Body of pancreas (tissue), 4 donors: ENCODE measurements at regions not wholly inside any gene's neighbourhood (a gene's known extent, or its start where the extent isn't known, plus 50 kb on each side); places are given as distances from the start of the nearest gene placed in this dataset.
"Not testable (repeated sequence)": the region's sequence is repeated elsewhere in the genome, so short reads cannot be mapped to it uniquely, and the experiment has no call there.

Experiments used
- ATAC-seq: fragments of 150-250 bp; one replicate; pipeline ENCODE4 v1.9.1; 2016
- DNase-seq, 4 donors: peaks; one replicate each; pipeline ENCODE4 v3.0.0-alpha.2; 2019
- H3K27ac ChIP-seq, 4 donors: fragments of 200-600 bp; sonication (generic); 1 replicate in 3 of 4; 2 replicates in 1 of 4; pipeline versions ENCODE4 v1.5.1 to v1.6.1; 2016 to 2019; ENCODE audit warnings: mild to moderate bottlenecking in 1 of 4, mixed read lengths in 1 of 4, moderate library complexity in 1 of 4
- H3K27me3 ChIP-seq, 2 donors: fragments of 200-600 bp; sonication (generic); one replicate each; pipeline ENCODE4 v1.6.0; 2016; ENCODE audit warnings: mild to moderate bottlenecking in 1 of 2
- H3K36me3 ChIP-seq, 2 donors: fragments of 200-600 bp; sonication (generic); replicated peaks in 1 of 2; 2 replicates each; pipeline ENCODE4 v1.5.1; 2016; ENCODE audit warnings: low read depth in 2 of 2; ENCODE audit not compliant: insufficient read depth in 1 of 2
- H3K4me1 ChIP-seq: fragments of 200-600 bp; sonication (generic); one replicate; pipeline ENCODE4 v1.6.0; 2016
- H3K4me3 ChIP-seq, 2 donors: fragments of 200-600 bp; sonication (generic); 1 replicate in 1 of 2; 2 replicates in 1 of 2; pipeline ENCODE4 v1.5.1; 2016 to 2019
- H3K9me3 ChIP-seq, 3 donors: fragments of 200-600 bp; sonication (generic); 1 replicate in 2 of 3; 2 replicates in 1 of 3; pipeline ENCODE4 v1.5.1; 2016
- CTCF ChIP-seq, 7 experiments: fragments of 450-650 bp in 4 of 7; fragments of 200-600 bp in 3 of 7; sonication (generic) in 3 of 7; IDR thresholded peaks; one replicate each; pipeline ENCODE4 v1.5.1; 2016 to 2019; ENCODE audit warnings: antibody characterized with exemption in 7 of 7
- POLR2A ChIP-seq, 3 donors: fragments of 450-650 bp; IDR thresholded peaks; one replicate each; pipeline ENCODE4 v1.6.1; 2016; ENCODE audit warnings: antibody characterized with exemption in 3 of 3, mild to moderate bottlenecking in 2 of 3
- WGBS, 2 donors: methylation state at CpG; one replicate each; pipeline ENCODE4 v1.1.5; 2017; 5-methylcytosine and 5-hydroxymethylcytosine counted together
- intact Hi-C: fragments of 100-400 bp; cut with DNase I; formaldehyde crosslinking; loops from one replicate; pipeline ENCODE4 v1.15.1; 2023

- H3K27me3 ChIP-seq, H3K4me3 ChIP-seq, H3K27ac ChIP-seq, intact Hi-C loops, H3K4me1 ChIP-seq, H3K36me3 ChIP-seq, ATAC-seq, H3K9me3 ChIP-seq, DNase-seq: not testable (repeated sequence)
- peak; percentile 3 to 57 (median 41) for TF ChIP-seq CTCF (IDR thresholded peaks at IDR 0.05)
- WGBS, 2 donors: 28 to 33% methylated on average over 5 of the region's 5 CpGs
These were observed 405.1 kb upstream of the FRG2C start for GRCh38 chr3:75258825-75259683.

- not testable (repeated sequence) for ATAC-seq, H3K27me3 ChIP-seq
- WGBS, 2 donors: 53 to 72% methylated on average over 2 of the region's 2 CpGs
These were observed 403.2 kb upstream of the FRG2C start for GRCh38 chr3:75260975-75261374.

GRCh38 chr3:75262661-75263060 lies 401.5 kb upstream of the FRG2C start:
- Histone ChIP-seq H3K27me3 (no peaks in the 10 kb centered on the region), H3K4me3 (no peak overlapping the region), H3K27ac (no peak overlapping the region), H3K4me1 (no peaks in the 10 kb centered on the region), H3K36me3 (no peaks in the 10 kb centered on the region), H3K9me3 (no peaks in the 10 kb centered on the region)
- 89 to 91% methylated on average over 1 of the region's 1 CpG for WGBS, 2 donors
- no peak for ATAC-seq
- intact Hi-C loops: no loop called here
- DNase-seq: no peak
- TF ChIP-seq CTCF (IDR thresholded peaks at IDR 0.05): no peak
- no peak for TF ChIP-seq POLR2A (IDR thresholded peaks at IDR 0.05)

More at GRCh38 chr3:75260975-75261374, 403.2 kb upstream of the FRG2C start:
- H3K36me3 ChIP-seq, intact Hi-C loops, H3K4me1 ChIP-seq, H3K27ac ChIP-seq, DNase-seq, H3K4me3 ChIP-seq, H3K9me3 ChIP-seq: not testable (repeated sequence)

- DNase-seq: no peak
- Histone ChIP-seq H3K4me1 (no peaks in the 10 kb centered on the region), H3K36me3 (no peaks in the 10 kb centered on the region), H3K27ac (no peak overlapping the region), H3K4me3 (no peak overlapping the region), H3K27me3 (no peaks in the 10 kb centered on the region), H3K9me3 (no peaks in the 10 kb centered on the region)
- TF ChIP-seq CTCF (IDR thresholded peaks at IDR 0.05) (no peak), POLR2A (IDR thresholded peaks at IDR 0.05) (no peak)
- intact Hi-C loops: no loop called here
- WGBS, 2 donors: 39 to 46% methylated on average over 3 of the region's 3 CpGs
- no peak for ATAC-seq
These were observed 398.2 kb upstream of the FRG2C start for GRCh38 chr3:75265897-75266296.

GRCh38 chr3:75268576-75268975 lies 395.6 kb upstream of the FRG2C start:
- intact Hi-C loops, DNase-seq, H3K27me3 ChIP-seq, H3K36me3 ChIP-seq, H3K4me1 ChIP-seq, H3K9me3 ChIP-seq, H3K4me3 ChIP-seq, ATAC-seq, H3K27ac ChIP-seq: not testable (repeated sequence)
- 72 to 76% methylated on average over 2 of the region's 2 CpGs for WGBS, 2 donors

GRCh38 chr3:75272237-75272636 lies 391.9 kb upstream of the FRG2C start:
- H3K36me3 ChIP-seq, intact Hi-C loops, DNase-seq, H3K27ac ChIP-seq, ATAC-seq, H3K9me3 ChIP-seq, H3K4me1 ChIP-seq, H3K27me3 ChIP-seq, H3K4me3 ChIP-seq: not testable (repeated sequence)
- 57 to 63% methylated on average over 4 of the region's 4 CpGs for WGBS, 2 donors
